ENCODE measurements at regions not wholly inside any gene's neighbourhood (a gene's known extent, or its start where the extent isn't known, plus 50 kb on each side); places are given as distances from the start of the nearest gene placed in this dataset.

DNA sequence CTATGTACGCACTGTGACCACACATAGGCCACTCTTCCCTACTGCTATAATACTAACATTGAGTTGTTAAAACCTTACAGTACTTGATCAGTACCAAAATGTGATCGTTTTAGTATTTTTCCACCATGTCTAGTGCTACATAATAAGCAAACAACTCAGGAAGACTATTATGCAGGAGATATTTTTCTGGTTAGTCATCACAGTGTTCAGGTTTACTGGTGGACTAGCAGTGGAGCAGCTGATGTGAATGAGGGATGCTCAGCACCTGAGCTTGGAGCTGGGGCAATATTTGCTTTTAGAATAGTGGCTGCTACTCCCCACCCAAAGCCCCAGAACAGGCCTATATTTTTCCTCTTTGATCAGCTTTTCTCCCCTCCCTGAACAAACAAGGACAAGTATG lies 513.1 kb downstream of the KCNH5 start:
- TF ChIP-seq, protein P1, sequence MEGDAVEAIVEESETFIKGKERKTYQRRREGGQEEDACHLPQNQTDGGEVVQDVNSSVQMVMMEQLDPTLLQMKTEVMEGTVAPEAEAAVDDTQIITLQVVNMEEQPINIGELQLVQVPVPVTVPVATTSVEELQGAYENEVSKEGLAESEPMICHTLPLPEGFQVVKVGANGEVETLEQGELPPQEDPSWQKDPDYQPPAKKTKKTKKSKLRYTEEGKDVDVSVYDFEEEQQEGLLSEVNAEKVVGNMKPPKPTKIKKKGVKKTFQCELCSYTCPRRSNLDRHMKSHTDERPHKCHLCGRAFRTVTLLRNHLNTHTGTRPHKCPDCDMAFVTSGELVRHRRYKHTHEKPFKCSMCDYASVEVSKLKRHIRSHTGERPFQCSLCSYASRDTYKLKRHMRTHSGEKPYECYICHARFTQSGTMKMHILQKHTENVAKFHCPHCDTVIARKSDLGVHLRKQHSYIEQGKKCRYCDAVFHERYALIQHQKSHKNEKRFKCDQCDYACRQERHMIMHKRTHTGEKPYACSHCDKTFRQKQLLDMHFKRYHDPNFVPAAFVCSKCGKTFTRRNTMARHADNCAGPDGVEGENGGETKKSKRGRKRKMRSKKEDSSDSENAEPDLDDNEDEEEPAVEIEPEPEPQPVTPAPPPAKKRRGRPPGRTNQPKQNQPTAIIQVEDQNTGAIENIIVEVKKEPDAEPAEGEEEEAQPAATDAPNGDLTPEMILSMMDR (IDR thresholded peaks at IDR 0.05), result no peak
- no peak for TF ChIP-seq POLR2A (IDR thresholded peaks at IDR 0.05)
